Activated CD4-positive, alpha-beta T cell treated with anti-CD3 and anti-CD28 coated beads for 24 hours (primary cell): ENCODE measurements at regions not wholly inside any gene's neighbourhood (a gene's known extent, or its start where the extent isn't known, plus 50 kb on each side); places are given as distances from the start of the nearest gene placed in this dataset.

Experiments
- DNase-seq, 2 donors: peaks; one replicate each; pipeline ENCODE4 v3.0.0-alpha.2; 2020; ENCODE audit warnings: low read depth in 2 of 2

GRCh38 chr2:217118559-217119284, 258.9 kb upstream of the TNP1 start:
- DNase-seq: no peak

- no peak for DNase-seq
Measured at GRCh38 chr2:217117523-217117922, 257.7 kb upstream of the TNP1 start.

GRCh38 chr2:217116610-217117009, 256.7 kb upstream of the TNP1 start:
- no peak for DNase-seq

GRCh38 chr2:217114117-217114516, 254.3 kb upstream of the TNP1 start:
- DNase-seq: no peak

- DNase-seq: no peak
Measured at GRCh38 chr2:217113491-217113890, 253.6 kb upstream of the TNP1 start.

- DNase-seq: no peak
Measured at GRCh38 chr2:217110550-217110949, 250.7 kb upstream of the TNP1 start.

- DNase-seq: no peak
Measured at GRCh38 chr2:217108575-217109027, 248.7 kb upstream of the TNP1 start.

- no peak for DNase-seq
Measured at GRCh38 chr2:217108086-217108485, 248.2 kb upstream of the TNP1 start.

- no peak for DNase-seq
Measured at GRCh38 chr2:217107480-217107879, 247.6 kb upstream of the TNP1 start.

GRCh38 chr2:217106650-217107014, 246.8 kb upstream of the TNP1 start:
- no peak for DNase-seq

GRCh38 chr2:217105733-217106649, 246.1 kb upstream of the TNP1 start:
- no peak for DNase-seq

- DNase-seq: no peak
Measured at GRCh38 chr2:217103752-217104545, 244.1 kb upstream of the TNP1 start.

- DNase-seq: no peak
Measured at GRCh38 chr2:217102956-217103355, 243.1 kb upstream of the TNP1 start.

- DNase-seq: no peak
Measured at GRCh38 chr2:217101972-217102371, 242.1 kb upstream of the TNP1 start.

GRCh38 chr2:217099561-217099960, 239.7 kb upstream of the TNP1 start:
- DNase-seq: no peak

- no peak for DNase-seq
Measured at GRCh38 chr2:217098435-217098834, 238.6 kb upstream of the TNP1 start.

- no peak for DNase-seq
Measured at GRCh38 chr2:217097346-217097745, 237.5 kb upstream of the TNP1 start.

- DNase-seq: no peak
Measured at GRCh38 chr2:217096474-217097225, 236.8 kb upstream of the TNP1 start.

GRCh38 chr2:217095511-217096205, 235.8 kb upstream of the TNP1 start:
- no peak for DNase-seq

GRCh38 chr2:217092710-217093379, 233.0 kb upstream of the TNP1 start:
- DNase-seq: no peak
